ENCODE measurements at regions not wholly inside any gene's neighbourhood (a gene's known extent, or its start where the extent isn't known, plus 50 kb on each side); places are given as distances from the start of the nearest gene placed in this dataset.

- Histone ChIP-seq H3K4me1 (no peaks in the 10 kb centered on the region; the same call in 1 of the 2 replicates), H3K27me3 (no peaks in the 10 kb centered on the region), H3K9me3 (replicated peaks) (no peaks in the 10 kb centered on the region), H3K4me3 (no peak overlapping the region), H3K36me3 (no peaks in the 10 kb centered on the region), H3K27ac (no peak overlapping the region)
- DNase-seq: no peak
Measured at GRCh38 chr6:91719414-91719813, 1132.5 kb upstream of the MAP3K7 start.

GRCh38 chr6:91718198-91718597, 1131.3 kb upstream of the MAP3K7 start:
- H3K27me3 ChIP-seq: no peaks in the 10 kb centered on the region
- H3K27ac ChIP-seq: no peak overlapping the region
- no peak overlapping the region for H3K4me3 ChIP-seq
- DNase-seq: no peak
- no peaks in the 10 kb centered on the region for H3K9me3 ChIP-seq (replicated peaks)
- H3K36me3 ChIP-seq: no peaks in the 10 kb centered on the region
- H3K4me1 ChIP-seq: no peaks in the 10 kb centered on the region; the same call in 1 of the 2 replicates

GRCh38 chr6:91717094-91717493, 1130.2 kb upstream of the MAP3K7 start:
- no peak overlapping the region for H3K27ac ChIP-seq
- no peaks in the 10 kb centered on the region for H3K36me3 ChIP-seq
- H3K27me3 ChIP-seq: no peaks in the 10 kb centered on the region
- no peak overlapping the region for H3K4me3 ChIP-seq
- no peak for DNase-seq
- H3K9me3 ChIP-seq (replicated peaks): no peaks in the 10 kb centered on the region
- no peaks in the 10 kb centered on the region; the same call in 1 of the 2 replicates for H3K4me1 ChIP-seq

GRCh38 chr6:91716361-91716760, 1129.5 kb upstream of the MAP3K7 start:
- no peak overlapping the region for H3K4me3 ChIP-seq
- H3K36me3 ChIP-seq: no peaks in the 10 kb centered on the region
- no peaks in the 10 kb centered on the region for H3K9me3 ChIP-seq (replicated peaks)
- H3K4me1 ChIP-seq: no peaks in the 10 kb centered on the region; the same call in 1 of the 2 replicates
- H3K27me3 ChIP-seq: no peaks in the 10 kb centered on the region
- H3K27ac ChIP-seq: no peak overlapping the region
- DNase-seq: no peak

GRCh38 chr6:91715171-91715805, 1128.4 kb upstream of the MAP3K7 start:
- Histone ChIP-seq H3K4me3 (no peak overlapping the region), H3K36me3 (no peaks in the 10 kb centered on the region), H3K27ac (no peak overlapping the region), H3K9me3 (replicated peaks) (no peaks in the 10 kb centered on the region), H3K4me1 (no peaks in the 10 kb centered on the region; the same call in 1 of the 2 replicates), H3K27me3 (no peaks in the 10 kb centered on the region)
- DNase-seq: no peak

GRCh38 chr6:91713911-91714310, 1127.0 kb upstream of the MAP3K7 start:
- DNase-seq: no peak
- H3K27me3 ChIP-seq: no peaks in the 10 kb centered on the region
- no peak overlapping the region for H3K4me3 ChIP-seq
- H3K4me1 ChIP-seq: no peaks in the 10 kb centered on the region
- no peaks in the 10 kb centered on the region for H3K9me3 ChIP-seq (replicated peaks)
- no peak overlapping the region for H3K27ac ChIP-seq
- H3K36me3 ChIP-seq: no peaks in the 10 kb centered on the region

GRCh38 chr6:91711518-91711917, 1124.6 kb upstream of the MAP3K7 start:
- H3K27me3 ChIP-seq: no peaks in the 10 kb centered on the region
- no peak overlapping the region for H3K4me3 ChIP-seq
- no peak for DNase-seq
- H3K36me3 ChIP-seq: no peaks in the 10 kb centered on the region
- H3K4me1 ChIP-seq: no peaks in the 10 kb centered on the region
- H3K9me3 ChIP-seq (replicated peaks): no peaks in the 10 kb centered on the region
- H3K27ac ChIP-seq: no peak overlapping the region

GRCh38 chr6:91710342-91710741, 1123.5 kb upstream of the MAP3K7 start:
- Histone ChIP-seq H3K27ac (no peak overlapping the region), H3K27me3 (no peaks in the 10 kb centered on the region), H3K4me1 (peaks cover 6% of the 10 kb centered on the region), H3K36me3 (no peaks in the 10 kb centered on the region), H3K9me3 (replicated peaks) (no peaks in the 10 kb centered on the region), H3K4me3 (no peak overlapping the region)
- DNase-seq: no peak

GRCh38 chr6:91708534-91708933, 1121.7 kb upstream of the MAP3K7 start:
- no peak for DNase-seq
- Histone ChIP-seq H3K9me3 (replicated peaks) (no peaks in the 10 kb centered on the region; the same call in 1 of the 2 replicates), H3K27me3 (no peaks in the 10 kb centered on the region), H3K4me1 (peaks cover 10% of the 10 kb centered on the region), H3K27ac (no peak overlapping the region), H3K4me3 (no peak overlapping the region), H3K36me3 (no peaks in the 10 kb centered on the region)

GRCh38 chr6:91705646-91706045, 1118.8 kb upstream of the MAP3K7 start:
- H3K4me1 ChIP-seq: peaks cover 10% of the 10 kb centered on the region
- no peak overlapping the region for H3K4me3 ChIP-seq
- no peaks in the 10 kb centered on the region for H3K36me3 ChIP-seq
- H3K9me3 ChIP-seq (replicated peaks): no peaks in the 10 kb centered on the region; the same call in 1 of the 2 replicates
- no peak overlapping the region for H3K27ac ChIP-seq
- H3K27me3 ChIP-seq: no peaks in the 10 kb centered on the region
- peak; percentile 2 to 36 for DNase-seq

- Histone ChIP-seq H3K27ac (peak overlapping the region; percentile 7; the same call in 1 of the 2 replicates), H3K4me3 (no peak overlapping the region), H3K27me3 (no peaks in the 10 kb centered on the region), H3K4me1 (peaks cover 10% of the 10 kb centered on the region), H3K36me3 (no peaks in the 10 kb centered on the region), H3K9me3 (replicated peaks) (no peaks in the 10 kb centered on the region; the same call in 1 of the 2 replicates)
- DNase-seq: no peak
Measured at GRCh38 chr6:91704531-91704930, 1117.7 kb upstream of the MAP3K7 start.

- Histone ChIP-seq H3K4me1 (no peaks in the 10 kb centered on the region), H3K4me3 (no peak overlapping the region), H3K27ac (no peak overlapping the region), H3K9me3 (replicated peaks) (no peaks in the 10 kb centered on the region), H3K36me3 (no peaks in the 10 kb centered on the region), H3K27me3 (no peaks in the 10 kb centered on the region)
- DNase-seq: no peak
Measured at GRCh38 chr6:91697010-91697695, 1110.3 kb upstream of the MAP3K7 start.

GRCh38 chr6:91695221-91695620, 1108.3 kb upstream of the MAP3K7 start:
- no peak for DNase-seq
- Histone ChIP-seq H3K27me3 (no peaks in the 10 kb centered on the region), H3K9me3 (replicated peaks) (no peaks in the 10 kb centered on the region), H3K36me3 (no peaks in the 10 kb centered on the region), H3K4me1 (no peaks in the 10 kb centered on the region), H3K4me3 (no peak overlapping the region), H3K27ac (no peak overlapping the region)

GRCh38 chr6:91694016-91694654, 1107.3 kb upstream of the MAP3K7 start:
- no peak for DNase-seq
- no peaks in the 10 kb centered on the region for H3K9me3 ChIP-seq (replicated peaks)
- H3K36me3 ChIP-seq: no peaks in the 10 kb centered on the region
- no peak overlapping the region for H3K27ac ChIP-seq
- H3K27me3 ChIP-seq: no peaks in the 10 kb centered on the region
- no peaks in the 10 kb centered on the region; the same call in 1 of the 2 replicates for H3K4me1 ChIP-seq
- H3K4me3 ChIP-seq: no peak overlapping the region

- Histone ChIP-seq H3K27ac (no peak overlapping the region), H3K36me3 (no peaks in the 10 kb centered on the region), H3K4me1 (no peaks in the 10 kb centered on the region; the same call in 1 of the 2 replicates), H3K27me3 (no peaks in the 10 kb centered on the region), H3K9me3 (replicated peaks) (no peaks in the 10 kb centered on the region), H3K4me3 (no peak overlapping the region)
- no peak for DNase-seq
Measured at GRCh38 chr6:91691449-91691848, 1104.6 kb upstream of the MAP3K7 start.
